ENCODE measurements at regions not wholly inside any gene's neighbourhood (a gene's known extent, or its start where the extent isn't known, plus 50 kb on each side); places are given as distances from the start of the nearest gene placed in this dataset.
"Not testable (repeated sequence)": the region's sequence is repeated elsewhere in the genome, so short reads cannot be mapped to it uniquely, and the experiment has no call there.

DNA sequence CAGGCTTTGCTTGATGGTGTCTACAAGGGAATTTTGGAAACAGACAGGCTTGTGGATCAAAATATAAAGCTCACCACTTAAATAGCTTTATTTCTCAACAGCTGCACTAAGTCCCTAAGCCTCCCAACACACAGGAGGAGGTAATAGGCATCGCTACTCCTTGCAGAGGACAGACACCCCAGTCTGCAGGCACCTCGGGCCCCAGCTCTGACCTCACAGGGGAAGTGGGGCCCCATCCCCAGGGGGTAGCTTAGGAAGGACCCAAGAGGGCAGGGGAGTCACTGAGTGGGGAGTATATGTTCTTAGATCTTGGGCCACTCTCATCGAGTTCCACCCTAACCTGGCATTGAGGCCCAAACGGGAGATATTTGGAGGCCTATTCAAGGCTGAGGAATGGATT, 66.7 kb upstream of the XPA start:
- Mint-ChIP-seq H3K36me3 (no peaks in the 10 kb centered on the region), H3K4me1 (no peaks in the 10 kb centered on the region), H3K9me3 (no peaks in the 10 kb centered on the region), H3K27me3 (ENCODE audit: low read depth in 3 of 3) (peaks cover 4 to 14% (median 11%) of the 10 kb centered on the region in 3 donors), H3K27ac (no peak overlapping the region), H3K4me3 (no peak overlapping the region)
- DNase-seq = no peak

- H3K4me1 Mint-ChIP-seq = no peaks in the 10 kb centered on the region
- no peak overlapping the region for H3K4me3 Mint-ChIP-seq
- no peaks in the 10 kb centered on the region for H3K9me3 Mint-ChIP-seq
- H3K36me3 Mint-ChIP-seq = no peaks in the 10 kb centered on the region
- peaks cover 2 to 11% (median 7%) of the 10 kb centered on the region in 3 donors for H3K27me3 Mint-ChIP-seq (ENCODE audit: low read depth in 3 of 3)
- no peak for DNase-seq
- no peak overlapping the region for H3K27ac Mint-ChIP-seq
Measured at GRCh38 chr9:97766092-97766491, 69.0 kb upstream of the XPA start.

DNA sequence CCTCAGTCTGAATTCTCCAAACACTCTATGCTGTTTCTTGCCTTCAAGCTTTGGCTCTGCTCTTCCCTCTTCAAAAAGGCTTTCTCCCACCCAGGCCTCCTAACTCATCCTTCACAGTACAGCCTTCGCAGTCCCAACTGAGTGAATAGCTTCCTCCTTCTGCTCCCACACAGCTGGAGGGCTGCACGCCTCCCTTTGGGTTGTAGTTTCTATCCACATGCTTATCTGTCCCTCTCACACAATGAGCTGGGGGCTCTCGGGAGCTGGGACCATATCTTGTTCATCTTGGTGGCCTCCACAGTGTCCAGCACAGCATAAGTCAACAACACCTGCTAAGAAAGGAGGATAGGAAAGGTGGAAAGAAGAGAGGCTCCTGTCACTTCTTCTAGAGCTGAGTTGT, 69.5 kb upstream of the XPA start:
- peaks cover 2 to 10% (median 7%) of the 10 kb centered on the region in 3 donors for H3K27me3 Mint-ChIP-seq (ENCODE audit: low read depth in 3 of 3)
- H3K36me3 Mint-ChIP-seq = no peaks in the 10 kb centered on the region
- no peaks in the 10 kb centered on the region for H3K4me1 Mint-ChIP-seq
- DNase-seq = no peak
- no peak overlapping the region for H3K27ac Mint-ChIP-seq
- no peaks in the 10 kb centered on the region for H3K9me3 Mint-ChIP-seq
- H3K4me3 Mint-ChIP-seq = no peak overlapping the region

- no peaks in the 10 kb centered on the region for H3K4me1 Mint-ChIP-seq
- no peak overlapping the region for H3K27ac Mint-ChIP-seq
- no peaks in the 10 kb centered on the region for H3K9me3 Mint-ChIP-seq
- H3K27me3 Mint-ChIP-seq (ENCODE audit: low read depth in 3 of 3) = peaks cover 3 to 9% (median 5%) of the 10 kb centered on the region in 3 donors
- no peak overlapping the region for H3K4me3 Mint-ChIP-seq
- DNase-seq = no peak
- no peaks in the 10 kb centered on the region for H3K36me3 Mint-ChIP-seq
Measured at GRCh38 chr9:97767891-97768290, 70.8 kb upstream of the XPA start.

DNA sequence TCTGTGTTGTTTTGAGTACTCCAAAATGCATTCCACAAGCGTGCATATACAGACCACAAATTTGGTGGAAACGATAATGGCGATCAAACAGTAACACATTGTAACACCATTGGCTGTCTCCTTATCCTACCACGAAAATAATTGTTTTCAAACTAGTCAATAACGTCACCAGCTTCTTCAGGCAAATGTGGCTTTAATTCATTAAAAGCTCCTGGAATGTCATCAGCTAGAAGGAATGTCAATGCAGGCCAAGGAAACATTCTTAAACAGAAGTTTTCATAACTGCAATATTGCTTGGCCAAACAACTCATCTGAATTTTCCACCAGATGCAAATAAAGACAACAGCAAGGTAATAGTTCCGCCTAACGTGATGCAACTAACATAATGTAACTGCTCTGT, 71.6 kb upstream of the XPA start:
- Mint-ChIP-seq H3K4me1 (no peaks in the 10 kb centered on the region), H3K36me3 (no peaks in the 10 kb centered on the region), H3K27me3 (ENCODE audit: low read depth in 3 of 3) (peaks cover 0 to 13% (median 7%) of the 10 kb centered on the region in 3 donors)

GRCh38 chr9:97769208-97769607, 72.1 kb upstream of the XPA start:
- Mint-ChIP-seq H3K4me3 (no peak overlapping the region), H3K4me1 (no peaks in the 10 kb centered on the region), H3K9me3 (no peaks in the 10 kb centered on the region), H3K27me3 (ENCODE audit: low read depth in 3 of 3) (peaks cover 0 to 13% (median 8%) of the 10 kb centered on the region in 3 donors), H3K27ac (no peak overlapping the region), H3K36me3 (no peaks in the 10 kb centered on the region)
- DNase-seq = no peak

More for the DNA sequence above, 71.6 kb upstream of the XPA start:
- Mint-ChIP-seq H3K9me3 (no peaks in the 10 kb centered on the region), H3K4me3 (no peak overlapping the region), H3K27ac (no peak overlapping the region)
- no peak for DNase-seq

GRCh38 chr9:97770808-97771372, 73.8 kb upstream of the XPA start:
- H3K27me3 Mint-ChIP-seq (ENCODE audit: low read depth in 3 of 3) = peaks cover 0 to 10% (median 8%) of the 10 kb centered on the region in 3 donors
- H3K4me3 Mint-ChIP-seq = no peak overlapping the region
- H3K4me1 Mint-ChIP-seq = no peaks in the 10 kb centered on the region
- H3K27ac Mint-ChIP-seq = no peak overlapping the region
- H3K36me3 Mint-ChIP-seq = peaks cover 0 to 1% (median 0%) of the 10 kb centered on the region in 3 donors
- no peak for DNase-seq
- H3K9me3 Mint-ChIP-seq = no peaks in the 10 kb centered on the region

DNA sequence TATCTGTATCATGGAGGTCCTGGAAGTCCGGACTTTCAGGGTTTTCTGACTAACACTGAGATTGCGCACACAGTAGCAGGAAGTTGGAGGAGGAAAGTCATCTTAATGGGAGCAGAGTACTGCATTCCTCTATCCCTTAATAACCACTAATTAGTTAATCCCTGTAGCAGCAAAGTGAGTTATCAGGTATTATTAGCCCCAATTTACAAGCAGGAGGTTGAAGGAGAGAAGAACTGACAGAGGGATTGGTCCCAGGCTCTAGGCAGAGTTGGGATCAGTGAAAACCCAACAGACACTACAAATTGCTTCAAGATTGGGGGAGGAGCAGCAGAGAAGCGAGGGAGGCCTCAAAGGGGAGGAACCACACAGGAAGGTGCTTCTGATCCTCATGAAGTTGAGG, 74.5 kb upstream of the XPA start:
- no peak for DNase-seq
- Mint-ChIP-seq H3K27me3 (ENCODE audit: low read depth in 3 of 3) (peaks cover 0 to 9% (median 8%) of the 10 kb centered on the region in 3 donors), H3K4me3 (no peak overlapping the region), H3K4me1 (no peaks in the 10 kb centered on the region), H3K9me3 (no peaks in the 10 kb centered on the region), H3K27ac (no peak overlapping the region), H3K36me3 (peaks cover 0 to 3% (median 0%) of the 10 kb centered on the region in 3 donors)

GRCh38 chr9:97772145-97772544, 75.0 kb upstream of the XPA start:
- Mint-ChIP-seq H3K4me3 (no peak overlapping the region), H3K36me3 (peaks cover 0 to 3% (median 0%) of the 10 kb centered on the region in 3 donors), H3K9me3 (peaks cover 0 to 1% (median 0%) of the 10 kb centered on the region in 6 donors), H3K27me3 (ENCODE audit: low read depth in 3 of 3) (peaks cover 0 to 10% (median 8%) of the 10 kb centered on the region in 3 donors), H3K27ac (no peak overlapping the region), H3K4me1 (no peaks in the 10 kb centered on the region)
- DNase-seq = no peak

GRCh38 chr9:97773091-97773490, 76.0 kb upstream of the XPA start:
- peaks cover 0 to 4% (median 1%) of the 10 kb centered on the region in 6 donors for H3K9me3 Mint-ChIP-seq
- no peak overlapping the region for H3K27ac Mint-ChIP-seq
- H3K27me3 Mint-ChIP-seq (ENCODE audit: low read depth in 3 of 3) = peaks cover 0 to 14% (median 10%) of the 10 kb centered on the region in 3 donors
- no peak overlapping the region for H3K4me3 Mint-ChIP-seq
- DNase-seq = no peak
- no peaks in the 10 kb centered on the region for H3K4me1 Mint-ChIP-seq
- H3K36me3 Mint-ChIP-seq = peaks cover 0 to 3% (median 0%) of the 10 kb centered on the region in 3 donors

DNA sequence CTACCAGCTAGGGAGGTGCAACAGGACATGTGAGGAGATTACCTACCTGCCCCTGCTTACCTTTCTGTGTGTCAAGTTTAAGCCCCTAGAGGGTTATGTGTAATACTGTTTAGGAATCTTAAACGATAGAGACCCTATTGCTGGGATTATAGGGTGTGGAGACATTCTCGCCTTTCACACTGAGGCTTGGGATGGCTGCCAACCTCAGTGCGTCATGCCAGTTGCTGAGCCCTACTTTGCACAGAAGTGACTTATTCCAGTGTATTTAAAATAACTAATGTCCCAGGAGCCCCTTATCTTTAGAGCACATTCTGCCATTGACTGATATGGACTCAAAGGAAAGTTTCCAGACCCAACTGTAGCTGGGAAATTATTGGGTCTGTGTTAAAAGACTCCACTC, 76.6 kb upstream of the XPA start:
- Mint-ChIP-seq H3K9me3 (peaks cover 1 to 10% (median 4%) of the 10 kb centered on the region in 6 donors), H3K27me3 (ENCODE audit: low read depth in 3 of 3) (peaks cover 0 to 14% (median 11%) of the 10 kb centered on the region in 3 donors), H3K27ac (no peak overlapping the region), H3K4me3 (no peak overlapping the region), H3K4me1 (no peaks in the 10 kb centered on the region), H3K36me3 (peaks cover 0 to 3% (median under 1%) of the 10 kb centered on the region in 3 donors)
- no peak for DNase-seq

DNA sequence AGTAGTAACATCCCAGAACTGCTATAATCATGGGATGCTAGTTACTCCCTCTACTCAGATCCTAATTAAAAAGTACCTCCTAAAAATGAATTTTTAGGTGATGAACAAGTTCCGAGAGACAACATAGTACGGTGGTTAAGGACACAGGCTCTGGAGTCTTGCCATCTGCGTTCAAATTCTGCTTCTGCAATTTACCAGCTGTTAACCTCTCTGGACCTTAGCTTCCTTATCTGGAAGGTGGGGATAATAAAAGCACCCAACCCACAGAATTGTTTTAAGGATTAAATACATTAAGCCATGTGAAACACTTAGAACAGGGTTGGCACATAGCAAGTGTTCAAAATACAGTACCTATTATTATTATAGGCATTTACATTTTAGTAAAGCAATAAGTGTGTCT, 77.5 kb upstream of the XPA start:
- no peak overlapping the region for H3K4me3 Mint-ChIP-seq

DNA sequence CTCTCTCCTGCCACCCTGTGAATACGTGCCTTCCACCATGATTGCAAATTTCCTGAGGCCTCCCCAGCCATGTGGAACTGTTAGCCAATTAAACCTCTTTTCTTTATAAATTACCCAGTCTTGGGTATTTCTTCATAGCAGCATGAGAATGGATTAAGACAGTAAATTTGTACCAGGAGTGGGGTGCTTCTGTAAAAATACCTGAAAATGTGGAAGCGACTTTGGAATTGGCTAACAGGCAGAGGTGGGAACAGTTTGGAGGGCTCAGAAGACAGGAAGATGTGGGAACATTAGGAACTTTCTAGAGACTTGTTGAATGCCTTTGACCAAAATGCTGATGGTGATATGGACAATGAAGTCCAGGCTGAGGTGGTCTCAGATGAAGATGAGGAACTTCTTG, 74.3 kb upstream of the FOXE1 start:
- H3K9me3 Mint-ChIP-seq = peaks cover 3 to 16% (median 8%) of the 10 kb centered on the region in 6 donors
- H3K27me3 Mint-ChIP-seq (ENCODE audit: low read depth in 3 of 3) = peaks cover 5 to 15% (median 13%) of the 10 kb centered on the region in 3 donors
- H3K27ac Mint-ChIP-seq, H3K4me3 Mint-ChIP-seq, DNase-seq, H3K4me1 Mint-ChIP-seq, H3K36me3 Mint-ChIP-seq: not testable (repeated sequence)

More for the DNA sequence above, 77.5 kb upstream of the XPA start:
- H3K4me1 Mint-ChIP-seq = no peaks in the 10 kb centered on the region
- peaks cover 0 to 7% (median 4%) of the 10 kb centered on the region in 3 donors for H3K36me3 Mint-ChIP-seq
- no peak overlapping the region for H3K27ac Mint-ChIP-seq
- peaks cover 3 to 16% (median 8%) of the 10 kb centered on the region in 6 donors for H3K9me3 Mint-ChIP-seq
- DNase-seq = no peak
- H3K27me3 Mint-ChIP-seq (ENCODE audit: low read depth in 3 of 3) = peaks cover 0 to 14% (median 12%) of the 10 kb centered on the region in 3 donors

- Mint-ChIP-seq H3K27ac (no peak overlapping the region), H3K4me1 (no peaks in the 10 kb centered on the region), H3K27me3 (ENCODE audit: low read depth in 3 of 3) (peaks cover 5 to 15% (median 12%) of the 10 kb centered on the region in 3 donors), H3K4me3 (no peak overlapping the region), H3K36me3 (peaks cover 0 to 7% (median 4%) of the 10 kb centered on the region in 3 donors), H3K9me3 (peaks cover 3 to 16% (median 8%) of the 10 kb centered on the region in 6 donors)
- DNase-seq = no peak
Measured at GRCh38 chr9:97779608-97780007, 73.4 kb upstream of the FOXE1 start.

GRCh38 chr9:97781902-97782301, 71.1 kb upstream of the FOXE1 start:
- Mint-ChIP-seq H3K27ac (no peak overlapping the region), H3K36me3 (peaks cover 0 to 4% (median 4%) of the 10 kb centered on the region in 3 donors), H3K4me1 (no peaks in the 10 kb centered on the region), H3K4me3 (no peak overlapping the region), H3K9me3 (peaks cover 2 to 16% (median 8%) of the 10 kb centered on the region in 6 donors), H3K27me3 (ENCODE audit: low read depth in 3 of 3) (peaks cover 5 to 12% (median 12%) of the 10 kb centered on the region in 3 donors)
- DNase-seq = no peak

Measured in immature natural killer cell (primary cell).